H9 (cell line): ENCODE measurements at regions not wholly inside any gene's neighbourhood (a gene's known extent, or its start where the extent isn't known, plus 50 kb on each side); places are given as distances from the start of the nearest gene placed in this dataset.
A peak's percentile ranks its signal among the peaks of the same experiment; 100 is the strongest.

Experiments used
- DNase-seq: peaks from one replicate; pipeline ENCODE4 v3.0.0-alpha.2; 2017
- H2AFZ ChIP-seq: one replicate; pipeline ENCODE4 v1.6.1; 2013; ENCODE audit warnings: mild to moderate bottlenecking, low read length, control low read depth, moderate library complexity
- H2AK5ac ChIP-seq: 2 replicates; pipeline ENCODE4 v1.6.1; 2013; ENCODE audit warnings: low read length, control low read depth, mixed read lengths; ENCODE audit not compliant: insufficient read length
- H2BK120ac ChIP-seq: one replicate; pipeline ENCODE4 v1.6.1; 2013; ENCODE audit warnings: low read depth, mild to moderate bottlenecking, low read length, control low read depth, inconsistent platforms; ENCODE audit not compliant: poor library complexity, severe bottlenecking
- H2BK12ac ChIP-seq: 2 replicates; pipeline ENCODE4 v1.6.1; 2013; ENCODE audit warnings: low read length, control low read depth, mixed read lengths, low read depth; ENCODE audit not compliant: insufficient read length
- H2BK15ac ChIP-seq: 2 replicates; pipeline ENCODE4 v1.6.1; 2013; ENCODE audit warnings: low read depth, low read length, control low read depth
- H2BK20ac ChIP-seq: one replicate; pipeline ENCODE4 v1.6.1; 2013; ENCODE audit warnings: low read depth, mild to moderate bottlenecking, low read length, control low read depth, inconsistent platforms; ENCODE audit not compliant: poor library complexity, severe bottlenecking
- H2BK5ac ChIP-seq: 2 replicates; pipeline ENCODE4 v1.6.1; 2013; ENCODE audit warnings: low read length, control low read depth, mixed read lengths; ENCODE audit not compliant: insufficient read length
- H3K14ac ChIP-seq: 2 replicates; pipeline ENCODE4 v1.6.1; 2013; ENCODE audit warnings: low read length, control low read depth; ENCODE audit not compliant: insufficient read depth
- H3K18ac ChIP-seq: 2 replicates; pipeline ENCODE4 v1.6.1; 2013; ENCODE audit warnings: low read depth, mild to moderate bottlenecking, mixed read lengths, low read length, control low read depth; ENCODE audit not compliant: insufficient read length
- H3K23ac ChIP-seq: 2 replicates; pipeline ENCODE4 v1.6.1; 2013; ENCODE audit warnings: low read length, control low read depth, mixed read lengths, low read depth; ENCODE audit not compliant: insufficient read length
- H3K23me2 ChIP-seq: 2 replicates; pipeline ENCODE4 v1.6.1; 2013; ENCODE audit warnings: low read depth, mild to moderate bottlenecking, mixed read lengths, low read length, control low read depth; ENCODE audit not compliant: insufficient read length, poor library complexity, severe bottlenecking
- H3K27ac ChIP-seq: 2 replicates; pipeline ENCODE4 v1.5.1; 2013; ENCODE audit warnings: low read length, control low read depth, mixed read lengths, low read depth; ENCODE audit not compliant: insufficient read length
- H3K27me3 ChIP-seq: 2 replicates; pipeline ENCODE4 v1.6.1; 2013; ENCODE audit warnings: low read length, control low read depth, inconsistent platforms; ENCODE audit not compliant: insufficient read depth
- H3K4ac ChIP-seq: 2 replicates; pipeline ENCODE4 v1.6.1; 2013; ENCODE audit warnings: low read depth, mild to moderate bottlenecking, control low read depth, inconsistent platforms, low read length, moderate library complexity
- H3K4me1 ChIP-seq: 2 replicates; pipeline ENCODE4 v1.6.1; 2013; ENCODE audit warnings: low read length, control low read depth, inconsistent platforms; ENCODE audit not compliant: insufficient read depth
- H3K4me2 ChIP-seq: 2 replicates; pipeline ENCODE4 v1.6.1; 2013; ENCODE audit warnings: low read length, control low read depth, mixed read lengths; ENCODE audit not compliant: insufficient read length, insufficient read depth
- H3K56ac ChIP-seq: 2 replicates; pipeline ENCODE4 v1.6.1; 2013; ENCODE audit warnings: low read depth, mild to moderate bottlenecking, mixed read lengths, low read length, control low read depth; ENCODE audit not compliant: insufficient read length
- H3K79me1 ChIP-seq: 2 replicates; pipeline ENCODE4 v1.6.1; 2013; ENCODE audit warnings: low read depth, mild to moderate bottlenecking, moderate library complexity, low read length, control low read depth, inconsistent platforms; ENCODE audit not compliant: insufficient read depth, poor library complexity, severe bottlenecking
- H3K79me2 ChIP-seq: 2 replicates; pipeline ENCODE4 v1.6.1; 2013; ENCODE audit warnings: low read length, control low read depth, inconsistent platforms; ENCODE audit not compliant: insufficient read depth
- H3K9ac ChIP-seq: 2 replicates; pipeline ENCODE4 v1.6.1; 2013; ENCODE audit warnings: low read length, control low read depth, mixed read lengths; ENCODE audit not compliant: insufficient read length; ENCODE audit errors: extremely low read depth
- H3K9me3 ChIP-seq: one replicate; pipeline ENCODE4 v1.6.1; 2013; ENCODE audit warnings: low read depth, low read length, inconsistent platforms; ENCODE audit not compliant: control insufficient read depth
- H3T11ph ChIP-seq: one replicate; pipeline ENCODE4 v1.6.1; 2013; ENCODE audit warnings: mild to moderate bottlenecking, low read length, control low read depth, inconsistent platforms
- H4K20me1 ChIP-seq: one replicate; pipeline ENCODE4 v1.6.1; 2013; ENCODE audit not compliant: control insufficient read depth, insufficient read length, insufficient read depth
- H4K5ac ChIP-seq: 2 replicates; pipeline ENCODE4 v1.6.1; 2013; ENCODE audit warnings: low read depth, mild to moderate bottlenecking, mixed read lengths, low read length, control low read depth; ENCODE audit not compliant: insufficient read length
- H4K8ac ChIP-seq: replicated peaks from 2 replicates; pipeline ENCODE4 v1.6.1; 2013; ENCODE audit warnings: low read length, control low read depth, mixed read lengths, low read depth; ENCODE audit not compliant: insufficient read length
- H4K91ac ChIP-seq: 2 replicates; pipeline ENCODE4 v1.6.1; 2013; ENCODE audit warnings: low read depth, mild to moderate bottlenecking, moderate library complexity, mixed read lengths, low read length, control low read depth; ENCODE audit not compliant: insufficient read length
- H3K27ac Mint-ChIP-seq, 3 experiments: 2 replicates in 2 of 3; 3 replicates in 1 of 3; pipeline ENCODE4 v1.8.0; 2020 to 2021; ENCODE audit warnings: mixed read lengths in 3 of 3, mild to moderate bottlenecking in 1 of 3, moderate library complexity in 1 of 3
- H3K27me3 Mint-ChIP-seq: 2 replicates; pipeline ENCODE4 v1.8.0; 2021; ENCODE audit warnings: low read depth, mild to moderate bottlenecking, moderate library complexity, mixed read lengths
- H3K36me3 Mint-ChIP-seq, 3 experiments: 2 replicates in 2 of 3; 3 replicates in 1 of 3; pipeline ENCODE4 v1.8.0; 2020 to 2021; ENCODE audit warnings: low read depth in 3 of 3, mixed read lengths in 3 of 3; ENCODE audit not compliant: insufficient read depth in 1 of 3
- H3K4me1 Mint-ChIP-seq, 2 experiments: 2 replicates each; pipeline ENCODE4 v1.8.0; 2020; ENCODE audit warnings: mixed read lengths in 2 of 2
- H3K4me3 Mint-ChIP-seq, 2 experiments: 2 replicates in 1 of 2; 3 replicates in 1 of 2; pipeline ENCODE4 v1.8.0; 2020 to 2021; ENCODE audit warnings: mild to moderate bottlenecking in 2 of 2, mixed read lengths in 2 of 2, moderate library complexity in 1 of 2
- H3K9me3 Mint-ChIP-seq, 2 experiments: 2 replicates in 1 of 2; 3 replicates in 1 of 2; pipeline ENCODE4 v1.8.0; 2020; ENCODE audit warnings: mild to moderate bottlenecking in 2 of 2, mixed read lengths in 2 of 2, moderate library complexity in 1 of 2
- WGBS: extraction: QIAGEN DNeasy Blood & Tissue Kit; methylation state at CpG from one replicate; pipeline ENCODE4 v1.1.7; 2013; ENCODE audit warnings: missing lambda C conversion rate, low lambda C conversion rate, mixed read lengths; ENCODE audit not compliant: insufficient read length; ENCODE audit errors: extremely low coverage; 5-methylcytosine and 5-hydroxymethylcytosine counted together
- TF ChIP-seq, protein P1 (sequence below): fragments of 200-600 bp; sonication (generic); conservative IDR thresholded peaks from 3 replicates; pipeline ENCODE4 v1.8.0; 2021; ENCODE audit warnings: antibody characterized with exemption, mild to moderate bottlenecking

GRCh38 chr10:3413937-3414666 is 241.5 kb upstream of the PITRM1 start:
- Histone ChIP-seq H4K20me1 (no peaks in the 10 kb centered on the region), H3T11ph (no peak overlapping the region), H3K14ac (no peak overlapping the region), H2BK12ac (no peak overlapping the region), H2BK15ac (no peak overlapping the region), H2AK5ac (no peak overlapping the region), H3K79me2 (no peaks in the 10 kb centered on the region), H3K4ac (no peak overlapping the region), H3K18ac (no peak overlapping the region), H4K8ac (no peak overlapping the region), H2BK20ac (no peak overlapping the region), H3K23me2 (no peaks in the 10 kb centered on the region), H4K91ac (no peak overlapping the region), H3K27ac (no peak overlapping the region), H3K23ac (no peak overlapping the region), H2BK5ac (no peak overlapping the region), H3K9me3 (no peaks in the 10 kb centered on the region), H3K27me3 (no peaks in the 10 kb centered on the region), H3K79me1 (no peaks in the 10 kb centered on the region), H3K4me1 (no peaks in the 10 kb centered on the region), H3K4me2 (no peak overlapping the region), H4K5ac (no peak overlapping the region), H3K9ac (no peak overlapping the region), H2AFZ (no peak overlapping the region), H2BK120ac (no peak overlapping the region), H3K56ac (no peak overlapping the region)
- no CpG with 5 or more reads among the region's 23 CpGs for WGBS
- no peak for DNase-seq
- Mint-ChIP-seq H3K36me3 (no peaks in the 10 kb centered on the region), H3K9me3 (peaks cover 2 to 4% of the 10 kb centered on the region in 2 experiments; a peak in 3 of 5 replicates), H3K27ac (peak overlapping the region in 1 of 3 experiments; percentile 51; a peak in 2 of 7 replicates), H3K4me1 (peaks cover 15 to 16% of the 10 kb centered on the region in 2 experiments), H3K27me3 (peaks cover 6% of the 10 kb centered on the region), H3K4me3 (no peak overlapping the region)
- TF ChIP-seq, protein P1, sequence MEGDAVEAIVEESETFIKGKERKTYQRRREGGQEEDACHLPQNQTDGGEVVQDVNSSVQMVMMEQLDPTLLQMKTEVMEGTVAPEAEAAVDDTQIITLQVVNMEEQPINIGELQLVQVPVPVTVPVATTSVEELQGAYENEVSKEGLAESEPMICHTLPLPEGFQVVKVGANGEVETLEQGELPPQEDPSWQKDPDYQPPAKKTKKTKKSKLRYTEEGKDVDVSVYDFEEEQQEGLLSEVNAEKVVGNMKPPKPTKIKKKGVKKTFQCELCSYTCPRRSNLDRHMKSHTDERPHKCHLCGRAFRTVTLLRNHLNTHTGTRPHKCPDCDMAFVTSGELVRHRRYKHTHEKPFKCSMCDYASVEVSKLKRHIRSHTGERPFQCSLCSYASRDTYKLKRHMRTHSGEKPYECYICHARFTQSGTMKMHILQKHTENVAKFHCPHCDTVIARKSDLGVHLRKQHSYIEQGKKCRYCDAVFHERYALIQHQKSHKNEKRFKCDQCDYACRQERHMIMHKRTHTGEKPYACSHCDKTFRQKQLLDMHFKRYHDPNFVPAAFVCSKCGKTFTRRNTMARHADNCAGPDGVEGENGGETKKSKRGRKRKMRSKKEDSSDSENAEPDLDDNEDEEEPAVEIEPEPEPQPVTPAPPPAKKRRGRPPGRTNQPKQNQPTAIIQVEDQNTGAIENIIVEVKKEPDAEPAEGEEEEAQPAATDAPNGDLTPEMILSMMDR: no peak
